SK-N-SH (cell line): ENCODE measurements at regions not wholly inside any gene's neighbourhood (a gene's known extent, or its start where the extent isn't known, plus 50 kb on each side); places are given as distances from the start of the nearest gene placed in this dataset.

Source experiments
- CTCF ChIP-seq: fragments of 200-600 bp; sonication (generic); IDR thresholded peaks from 2 replicates; pipeline ENCODE4 v1.6.1; 2017; ENCODE audit warnings: antibody characterized with exemption, mild to moderate bottlenecking, moderate library complexity
- FOXM1 ChIP-seq: IDR thresholded peaks from 2 replicates; pipeline ENCODE4 v1.4.0; 2012; ENCODE audit warnings: low read depth, mild to moderate bottlenecking
- RAD21 ChIP-seq: IDR thresholded peaks from 2 replicates; pipeline ENCODE4 v1.6.1; 2012; ENCODE audit warnings: mild to moderate bottlenecking, low read length
- REST ChIP-seq: IDR thresholded peaks from 2 replicates; pipeline ENCODE4 v1.6.1; 2012; ENCODE audit warnings: mild to moderate bottlenecking, low read depth, low read length, moderate library complexity
- SIN3A ChIP-seq: IDR thresholded peaks from 2 replicates; pipeline ENCODE4 v1.6.1; 2012; ENCODE audit warnings: low read depth, mild to moderate bottlenecking, low read length, moderate library complexity, borderline replicate concordance
- TEAD4 ChIP-seq: IDR thresholded peaks from 2 replicates; pipeline ENCODE4 v1.4.0; 2012; ENCODE audit warnings: mild to moderate bottlenecking, borderline replicate concordance; ENCODE audit not compliant: insufficient read depth

GRCh38 chr4:114400531-114400930 is 198.1 kb upstream of the UGT8 start:
- TF ChIP-seq RAD21 (no peak), CTCF (no peak), REST (no peak), FOXM1 (no peak), SIN3A (no peak), TEAD4 (no peak)
